ENCODE measurements at regions not wholly inside any gene's neighbourhood (a gene's known extent, or its start where the extent isn't known, plus 50 kb on each side); places are given as distances from the start of the nearest gene placed in this dataset.

DNA sequence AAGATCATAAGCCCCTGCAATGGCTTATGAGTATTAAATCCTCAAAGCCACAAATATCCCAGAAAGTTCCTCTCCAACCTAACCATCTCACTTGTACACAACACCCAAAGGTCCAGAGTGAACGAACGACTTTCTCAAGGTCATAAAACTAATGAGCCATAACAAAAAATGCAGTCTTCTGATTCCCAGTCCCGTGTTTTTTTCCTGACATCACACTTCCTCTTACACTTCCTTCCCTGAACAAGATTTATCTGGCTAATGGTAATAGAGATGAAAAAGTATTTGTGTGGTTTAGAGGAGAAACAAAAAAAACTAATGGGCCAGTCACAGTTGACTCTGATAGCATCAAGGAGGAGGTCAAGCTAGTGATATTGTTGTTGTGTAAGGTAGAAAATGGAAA lies 99.5 kb upstream of the KLHL13 start:
- Histone ChIP-seq H2BK5ac (ENCODE audit: low read depth, low read length, poor library complexity, severe bottlenecking) (no peak overlapping the region), H3K14ac (replicated peaks; ENCODE audit: low read depth, low read length) (no peak overlapping the region), H2BK120ac (ENCODE audit: low read depth, low read length) (no peak overlapping the region), H2AK5ac (ENCODE audit: low read depth, low read length) (no peak overlapping the region), H3K9me3 (ENCODE audit: control insufficient read depth, insufficient read depth, low read length) (no peaks in the 10 kb centered on the region), H4K20me1 (ENCODE audit: insufficient read depth, low read length) (no peaks in the 10 kb centered on the region), H3K56ac (ENCODE audit: extremely low read depth, insufficient read depth, low read length) (no peak overlapping the region), H4K8ac (ENCODE audit: low read depth in 2 of 2, low read length in 2 of 2) (no peak overlapping the region), H3K4me2 (ENCODE audit: low read depth, low read length) (no peak overlapping the region), H3K9me1 (ENCODE audit: insufficient read depth, low read length) (no peaks in the 10 kb centered on the region), H3K27me3 (ENCODE audit: control insufficient read depth, insufficient read depth, low read length) (no peaks in the 10 kb centered on the region; the same call in none of the 2 replicates), H4K5ac (ENCODE audit: low read depth, low read length) (no peak overlapping the region), H3K36me3 (ENCODE audit: control insufficient read depth, insufficient read depth, low read length) (no peaks in the 10 kb centered on the region), H3K27ac (ENCODE audit: insufficient read depth, low read length) (no peak overlapping the region), H2BK20ac (ENCODE audit: low read depth, low read length) (no peak overlapping the region), H2AFZ (replicated peaks; ENCODE audit: low read length, poor library complexity) (no peak overlapping the region), H3K4ac (ENCODE audit: low read depth, low read length) (no peak overlapping the region), H3K4me1 (ENCODE audit: control insufficient read depth, insufficient read depth, low read length) (no peaks in the 10 kb centered on the region), H3K18ac (ENCODE audit: low read depth, low read length) (no peak overlapping the region), H2AK9ac (replicated peaks; ENCODE audit: low read depth, low read length, poor library complexity) (no peak overlapping the region), H3K23ac (ENCODE audit: low read depth, low read length) (no peak overlapping the region), H3K79me1 (ENCODE audit: low read depth in 1 of 2, low read length in 2 of 2) (no peaks in the 10 kb centered on the region), H3K9ac (ENCODE audit: low read depth, low read length) (no peak overlapping the region), H2BK15ac (ENCODE audit: low read depth, low read length) (no peak overlapping the region), H4K91ac (ENCODE audit: insufficient read depth, low read depth, low read length) (no peak overlapping the region), H3K4me3 (ENCODE audit: insufficient read depth, low read depth, low read length) (no peak overlapping the region)
- no TSS peak for BruUV-seq (replicated peaks)
- intact Hi-C loops (cut with micrococcal nuclease) (no loop called here), dilution Hi-C loops (cut with HindIII; ENCODE audit: low sequenced_read_pairs, unreplicated experiment) (no loop called here), in situ Hi-C loops (cut with MboI; ENCODE audit: low sequenced_read_pairs) (no loop called here)
- ATAC-seq (ENCODE audit: low read depth) (no peak), DNase-seq (no peak)
- TF ChIP-seq SMC3 (IDR thresholded peaks at IDR 0.05; ENCODE audit: low read depth, low read length) (no peak), POLR2A (IDR thresholded peaks at IDR 0.05; ENCODE audit: low read depth, low read length) (no peak), BHLHE40 (IDR thresholded peaks at IDR 0.05; ENCODE audit: low read depth, low read length) (no peak), MXI1 (IDR thresholded peaks at IDR 0.05; ENCODE audit: borderline replicate concordance, low read depth, low read length) (no peak), FOS (IDR thresholded peaks at IDR 0.05; ENCODE audit: low read depth, low read length) (no peak), NFE2L2 (IDR thresholded peaks at IDR 0.05; ENCODE audit: low read depth, low read length) (no peak), MAZ (IDR thresholded peaks at IDR 0.05; ENCODE audit: borderline replicate concordance, low read depth, low read length) (no peak), CHD1 (IDR thresholded peaks at IDR 0.05; ENCODE audit: low read depth, low read length) (no peak), CEBPB (IDR thresholded peaks at IDR 0.05; ENCODE audit: low read depth, low read length) (no peak), RCOR1 (IDR thresholded peaks at IDR 0.05; ENCODE audit: insufficient replicate concordance, low read length) (no peak), MAFK (IDR thresholded peaks at IDR 0.05; ENCODE audit: low read depth, low read length) (no peak), USF2 (IDR thresholded peaks at IDR 0.05; ENCODE audit: low read depth, low read length) (no peak), RFX5 (IDR thresholded peaks at IDR 0.05; ENCODE audit: low read depth, low read length) (no peak), RAD21 (IDR thresholded peaks at IDR 0.05; ENCODE audit: low read length) (no peak)
- TF ChIP-seq, protein P1, sequence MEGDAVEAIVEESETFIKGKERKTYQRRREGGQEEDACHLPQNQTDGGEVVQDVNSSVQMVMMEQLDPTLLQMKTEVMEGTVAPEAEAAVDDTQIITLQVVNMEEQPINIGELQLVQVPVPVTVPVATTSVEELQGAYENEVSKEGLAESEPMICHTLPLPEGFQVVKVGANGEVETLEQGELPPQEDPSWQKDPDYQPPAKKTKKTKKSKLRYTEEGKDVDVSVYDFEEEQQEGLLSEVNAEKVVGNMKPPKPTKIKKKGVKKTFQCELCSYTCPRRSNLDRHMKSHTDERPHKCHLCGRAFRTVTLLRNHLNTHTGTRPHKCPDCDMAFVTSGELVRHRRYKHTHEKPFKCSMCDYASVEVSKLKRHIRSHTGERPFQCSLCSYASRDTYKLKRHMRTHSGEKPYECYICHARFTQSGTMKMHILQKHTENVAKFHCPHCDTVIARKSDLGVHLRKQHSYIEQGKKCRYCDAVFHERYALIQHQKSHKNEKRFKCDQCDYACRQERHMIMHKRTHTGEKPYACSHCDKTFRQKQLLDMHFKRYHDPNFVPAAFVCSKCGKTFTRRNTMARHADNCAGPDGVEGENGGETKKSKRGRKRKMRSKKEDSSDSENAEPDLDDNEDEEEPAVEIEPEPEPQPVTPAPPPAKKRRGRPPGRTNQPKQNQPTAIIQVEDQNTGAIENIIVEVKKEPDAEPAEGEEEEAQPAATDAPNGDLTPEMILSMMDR (conservative IDR thresholded peaks at IDR 0.05; ENCODE audit: low read depth, low read length): no peak
- TF ChIP-seq, protein P2, sequence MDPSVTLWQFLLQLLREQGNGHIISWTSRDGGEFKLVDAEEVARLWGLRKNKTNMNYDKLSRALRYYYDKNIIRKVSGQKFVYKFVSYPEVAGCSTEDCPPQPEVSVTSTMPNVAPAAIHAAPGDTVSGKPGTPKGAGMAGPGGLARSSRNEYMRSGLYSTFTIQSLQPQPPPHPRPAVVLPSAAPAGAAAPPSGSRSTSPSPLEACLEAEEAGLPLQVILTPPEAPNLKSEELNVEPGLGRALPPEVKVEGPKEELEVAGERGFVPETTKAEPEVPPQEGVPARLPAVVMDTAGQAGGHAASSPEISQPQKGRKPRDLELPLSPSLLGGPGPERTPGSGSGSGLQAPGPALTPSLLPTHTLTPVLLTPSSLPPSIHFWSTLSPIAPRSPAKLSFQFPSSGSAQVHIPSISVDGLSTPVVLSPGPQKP (IDR thresholded peaks at IDR 0.05; ENCODE audit: borderline replicate concordance, low read depth, low read length): no peak
- CTCF ChIA-PET: interaction anchor here (0.8 kb wide), 1 partner anchor 13 kb away, joined by 8 read pairs; no protein-coding TSS in a partner anchor
- no CpG with 5 or more reads among the region's 3 CpGs for WGBS, 2 experiments (ENCODE audit: extremely low coverage in 2 of 2, insufficient read length in 1 of 2)
- POLR2A ChIA-PET (ENCODE audit: unreplicated experiment): no interaction called here

Measured in IMR-90 (cell line).